Left ventricle myocardium inferior (tissue), 1 donor: ENCODE measurements at regions not wholly inside any gene's neighbourhood (a gene's known extent, or its start where the extent isn't known, plus 50 kb on each side); places are given as distances from the start of the nearest gene placed in this dataset.

Experiments
- DNase-seq: peaks from one replicate; pipeline ENCODE4 v3.0.0-alpha.2; 2020
- H3K27ac ChIP-seq: fragments of 200-600 bp; replicated peaks from 2 replicates; pipeline ENCODE4 v1.8.0; 2021
- H3K27me3 ChIP-seq: fragments of 200-600 bp; 2 replicates; pipeline ENCODE4 v1.8.0; 2021; ENCODE audit warnings: low read depth
- H3K36me3 ChIP-seq: fragments of 200-600 bp; 2 replicates; pipeline ENCODE4 v1.8.0; 2021
- H3K4me1 ChIP-seq: fragments of 200-600 bp; 2 replicates; pipeline ENCODE4 v1.8.0; 2021
- H3K4me3 ChIP-seq: fragments of 200-600 bp; 2 replicates; pipeline ENCODE4 v1.8.0; 2021; ENCODE audit warnings: mild to moderate bottlenecking, moderate library complexity
- H3K9me3 ChIP-seq: fragments of 200-600 bp; replicated peaks from 2 replicates; pipeline ENCODE4 v1.8.0; 2021
- CTCF ChIP-seq: fragments of 200-600 bp; IDR thresholded peaks from 2 replicates; pipeline ENCODE4 v1.8.0; 2021; ENCODE audit warnings: antibody characterized with exemption, mild to moderate bottlenecking, borderline replicate concordance
- intact Hi-C: fragments of 100-400 bp; cut with micrococcal nuclease; formaldehyde crosslinking; loops from one replicate; pipeline ENCODE4 v1.11.0; 2022
- donor health status: DM: no; HTN: yes; CAD: no; lungs with severe emphysema.

GRCh38 chr16:85333337-85333736 is 221.1 kb upstream of the CIBAR2 start:
- no peaks in the 10 kb centered on the region for H3K27me3 ChIP-seq
- no peak overlapping the region for H3K4me3 ChIP-seq
- intact Hi-C loops = no loop called here
- H3K36me3 ChIP-seq = no peaks in the 10 kb centered on the region
- peaks cover 43% of the 10 kb centered on the region for H3K4me1 ChIP-seq
- no peak overlapping the region for H3K27ac ChIP-seq
- no peak for TF ChIP-seq CTCF
- DNase-seq = no peak
- no peaks in the 10 kb centered on the region for H3K9me3 ChIP-seq

DNA sequence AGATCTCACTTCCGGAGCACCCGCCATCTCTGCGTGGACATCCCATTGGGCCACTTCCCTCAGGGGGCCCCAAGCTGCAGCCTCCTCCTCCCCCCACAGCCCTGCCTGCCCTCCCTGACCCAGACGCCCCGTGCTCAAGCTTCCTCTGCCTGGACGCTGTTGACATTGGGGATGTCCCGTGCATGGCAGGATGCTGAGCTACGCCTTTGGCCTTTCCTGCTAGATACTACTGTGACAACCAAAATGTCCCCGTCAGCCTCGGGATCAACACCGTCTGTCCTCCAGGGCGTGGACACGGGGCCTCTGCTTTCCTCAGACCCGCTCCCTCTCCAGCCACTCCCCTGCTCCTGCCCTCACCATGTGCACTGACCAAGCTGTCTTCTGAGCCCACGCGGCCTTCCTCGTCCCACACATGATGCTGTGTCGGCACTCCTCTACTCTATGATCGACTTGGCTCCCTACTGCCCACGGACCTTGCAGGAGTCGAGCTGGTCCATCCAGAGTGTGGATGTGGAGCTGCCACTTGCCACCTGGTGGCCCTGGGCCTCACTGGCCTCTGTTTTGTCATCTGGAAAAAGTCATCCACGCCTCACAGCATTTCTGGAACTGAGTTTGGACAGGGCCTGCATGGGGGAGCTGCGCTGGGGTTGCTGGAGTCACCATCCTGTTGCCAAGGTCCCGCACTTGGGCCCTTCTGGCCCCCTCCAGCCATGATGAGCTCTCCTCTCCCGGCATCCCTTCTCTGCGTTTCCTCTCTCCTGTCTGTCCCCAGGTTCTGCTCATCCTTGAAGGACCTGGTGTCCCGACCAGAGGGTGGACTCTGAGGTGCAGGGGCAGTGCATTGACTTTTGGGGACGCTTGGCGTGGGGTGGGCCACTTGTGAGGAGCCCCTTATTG is 221.7 kb upstream of the CIBAR2 start:
- DNase-seq = no peak
- Histone ChIP-seq H3K4me1 (peaks cover 36% of the 10 kb centered on the region), H3K4me3 (no peak overlapping the region), H3K9me3 (no peaks in the 10 kb centered on the region), H3K27me3 (no peaks in the 10 kb centered on the region), H3K27ac (no peak overlapping the region), H3K36me3 (no peaks in the 10 kb centered on the region)
- TF ChIP-seq CTCF = no peak
- intact Hi-C loops = no loop called here

DNA sequence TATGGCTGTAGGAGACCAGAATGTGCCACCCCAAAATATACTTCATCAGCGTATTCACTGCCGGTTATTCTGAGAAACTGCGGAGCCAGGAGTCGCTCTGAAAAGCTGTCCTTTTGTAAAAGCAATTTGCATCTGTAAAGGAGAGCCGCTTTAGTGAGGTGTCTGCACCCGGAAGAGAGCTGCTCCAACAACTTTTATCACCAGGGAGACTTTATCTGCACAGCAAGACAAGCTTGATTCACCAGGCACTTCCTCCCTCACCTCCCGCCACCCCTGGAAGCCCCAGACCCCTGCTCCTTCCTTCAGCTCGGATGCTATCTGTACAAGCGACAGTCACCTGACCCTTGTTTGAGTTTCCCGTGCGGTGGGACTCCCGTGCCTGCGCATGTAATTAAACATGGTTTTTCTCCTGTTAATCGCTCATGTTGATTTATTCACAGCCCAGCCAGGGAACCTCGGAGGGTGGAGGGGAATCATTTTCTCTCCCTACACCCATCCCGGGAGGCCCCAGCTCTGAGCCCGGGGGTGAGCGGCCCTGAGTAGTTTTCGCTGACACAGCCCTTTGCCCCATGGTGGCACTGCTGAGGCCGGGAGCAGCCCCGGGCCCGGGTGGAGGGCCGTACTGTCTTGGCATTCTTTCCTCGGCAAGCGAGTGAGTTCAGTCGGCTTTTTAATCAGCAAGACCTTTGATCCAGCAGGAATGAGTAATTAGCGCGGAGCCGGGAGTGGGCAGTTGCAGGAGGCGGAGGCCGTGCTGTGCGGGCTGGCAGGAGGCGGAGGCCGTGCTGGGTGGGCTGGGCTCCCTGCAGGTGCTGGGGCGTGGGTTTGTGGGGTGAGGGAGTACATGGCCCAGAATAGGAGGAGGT is 222.7 kb upstream of the CIBAR2 start:
- Histone ChIP-seq H3K27me3 (no peaks in the 10 kb centered on the region), H3K36me3 (no peaks in the 10 kb centered on the region), H3K9me3 (no peaks in the 10 kb centered on the region), H3K27ac (no peak overlapping the region), H3K4me3 (no peak overlapping the region), H3K4me1 (peaks cover 27% of the 10 kb centered on the region)
- no peak for TF ChIP-seq CTCF
- intact Hi-C loops = no loop called here
- no peak for DNase-seq

- Histone ChIP-seq H3K9me3 (no peaks in the 10 kb centered on the region), H3K4me1 (peaks cover 18% of the 10 kb centered on the region), H3K27me3 (no peaks in the 10 kb centered on the region), H3K4me3 (no peak overlapping the region), H3K36me3 (no peaks in the 10 kb centered on the region), H3K27ac (no peak overlapping the region)
- TF ChIP-seq CTCF = no peak
- intact Hi-C loops = no loop called here
- DNase-seq = no peak
Measured at GRCh38 chr16:85335584-85336491, 223.6 kb upstream of the CIBAR2 start.
